WTC11 (cell line): ENCODE measurements at regions not wholly inside any gene's neighbourhood (a gene's known extent, or its start where the extent isn't known, plus 50 kb on each side); places are given as distances from the start of the nearest gene placed in this dataset.

ENCODE experiments used
- CTCF ChIP-seq: fragments of 200-600 bp; IDR thresholded peaks from 2 replicates; pipeline ENCODE4 v1.8.0; 2022; ENCODE audit warnings: antibody characterized with exemption
- SP1 ChIP-seq: sonication (generic); formaldehyde crosslinking; conservative IDR thresholded peaks from 2 replicates; pipeline ENCODE4 v1.8.1; 2022; ENCODE audit warnings: missing genetic modification reagents

- TF ChIP-seq SP1 (no peak), CTCF (no peak)
Measured at GRCh38 chr4:85368932-85369331, 106.0 kb upstream of the ARHGAP24 start.
